Hepatocyte (in vitro differentiated cells): ENCODE measurements at regions not wholly inside any gene's neighbourhood (a gene's known extent, or its start where the extent isn't known, plus 50 kb on each side); places are given as distances from the start of the nearest gene placed in this dataset.

Experiments
- EZH2 ChIP-seq: fragments of 200-600 bp; sonication (generic); IDR thresholded peaks from 2 replicates; pipeline ENCODE4 v1.6.1; 2016; ENCODE audit warnings: antibody characterized with exemption, mild to moderate bottlenecking, borderline replicate concordance
- EZH2phosphoT487 ChIP-seq: fragments of 200-600 bp; sonication (generic); IDR thresholded peaks from one replicate; pipeline ENCODE4 v1.6.1; 2018; ENCODE audit warnings: antibody characterized with exemption, mild to moderate bottlenecking, low read depth, moderate library complexity; ENCODE audit not compliant: unreplicated experiment, severe bottlenecking
- TF ChIP-seq, protein P1 (sequence below): fragments of 200-600 bp; sonication (generic); IDR thresholded peaks from 2 replicates; pipeline ENCODE4 v1.5.1; 2016; ENCODE audit warnings: antibody characterized with exemption, mild to moderate bottlenecking; ENCODE audit not compliant: poor library complexity

DNA sequence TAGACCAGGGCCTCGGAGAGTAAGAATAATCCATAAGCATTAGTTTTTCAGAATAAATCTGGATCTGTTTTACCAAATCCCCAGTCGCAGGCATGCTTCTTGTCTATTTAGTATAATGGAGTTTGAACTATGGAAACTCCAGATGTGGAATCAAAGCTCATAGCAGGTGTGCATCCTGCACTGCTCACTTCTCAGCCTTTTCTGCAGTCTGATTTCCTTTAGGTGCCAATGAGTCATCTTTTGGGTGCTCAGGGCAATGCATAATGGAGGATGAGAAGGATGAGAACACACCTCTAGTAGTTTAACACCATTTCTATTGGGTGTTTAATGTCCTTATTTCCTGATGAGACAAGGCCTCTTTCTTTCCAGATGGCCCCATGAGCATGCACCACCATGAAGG is 961.2 kb downstream of the TMEM121 start:
- TF ChIP-seq, protein P1, sequence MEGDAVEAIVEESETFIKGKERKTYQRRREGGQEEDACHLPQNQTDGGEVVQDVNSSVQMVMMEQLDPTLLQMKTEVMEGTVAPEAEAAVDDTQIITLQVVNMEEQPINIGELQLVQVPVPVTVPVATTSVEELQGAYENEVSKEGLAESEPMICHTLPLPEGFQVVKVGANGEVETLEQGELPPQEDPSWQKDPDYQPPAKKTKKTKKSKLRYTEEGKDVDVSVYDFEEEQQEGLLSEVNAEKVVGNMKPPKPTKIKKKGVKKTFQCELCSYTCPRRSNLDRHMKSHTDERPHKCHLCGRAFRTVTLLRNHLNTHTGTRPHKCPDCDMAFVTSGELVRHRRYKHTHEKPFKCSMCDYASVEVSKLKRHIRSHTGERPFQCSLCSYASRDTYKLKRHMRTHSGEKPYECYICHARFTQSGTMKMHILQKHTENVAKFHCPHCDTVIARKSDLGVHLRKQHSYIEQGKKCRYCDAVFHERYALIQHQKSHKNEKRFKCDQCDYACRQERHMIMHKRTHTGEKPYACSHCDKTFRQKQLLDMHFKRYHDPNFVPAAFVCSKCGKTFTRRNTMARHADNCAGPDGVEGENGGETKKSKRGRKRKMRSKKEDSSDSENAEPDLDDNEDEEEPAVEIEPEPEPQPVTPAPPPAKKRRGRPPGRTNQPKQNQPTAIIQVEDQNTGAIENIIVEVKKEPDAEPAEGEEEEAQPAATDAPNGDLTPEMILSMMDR, result no peak
- TF ChIP-seq EZH2 (no peak), EZH2phosphoT487 (no peak)
